Naive thymus-derived CD4-positive, alpha-beta T cell (primary cell): ENCODE measurements at regions not wholly inside any gene's neighbourhood (a gene's known extent, or its start where the extent isn't known, plus 50 kb on each side); places are given as distances from the start of the nearest gene placed in this dataset.

Experiments used
- ATAC-seq: fragments of 150-1000 bp; cut with Tn5 transposase; 2 replicates; pipeline ENCODE4 v1.10.0; 2021; ENCODE audit warnings: mild to moderate bottlenecking, moderate library complexity
- CTCF ChIA-PET: fragments of 350-600 bp; sonication (Branson Sonifier 250); formaldehyde crosslinking; loops from one replicate; lab custom pipeline; 2021; ENCODE audit warnings: antibody characterized with exemption; lab: Charles Lee
- POLR2A ChIA-PET: fragments of 350-600 bp; sonication (Branson Sonifier 250); formaldehyde crosslinking; loops from one replicate; lab custom pipeline; 2021; ENCODE audit warnings: antibody characterized with exemption, inconsistent platforms; lab: Charles Lee
- DNase-seq, 9 donors: peaks; one replicate each; pipeline versions ENCODE4 v3.0.0 to v3.0.0-alpha.2; 2020 to 2022; ENCODE audit warnings: mixed read lengths in 1 of 9
- H3K27ac ChIP-seq: one replicate; pipeline ENCODE4 v1.7.0; 2013; ENCODE audit warnings: mild to moderate bottlenecking, low read depth, low read length, moderate library complexity
- H3K27me3 ChIP-seq, 2 donors: one replicate each; pipeline ENCODE4 v1.7.0; 2013; ENCODE audit warnings: low read length in 2 of 2, mild to moderate bottlenecking in 2 of 2, moderate library complexity in 2 of 2; ENCODE audit not compliant: control insufficient read depth in 2 of 2, insufficient read depth in 2 of 2
- H3K36me3 ChIP-seq, 3 experiments: 1 replicate in 2 of 3; 2 replicates in 1 of 3; pipeline ENCODE4 v1.7.0; 2013; ENCODE audit warnings: low read length in 3 of 3, mild to moderate bottlenecking in 3 of 3, moderate library complexity in 1 of 3; ENCODE audit not compliant: insufficient read depth in 3 of 3, control insufficient read depth in 2 of 3
- H3K4me1 ChIP-seq, 2 donors: one replicate each; pipeline ENCODE4 v1.7.0; 2013; ENCODE audit warnings: low read length in 2 of 2, mild to moderate bottlenecking in 2 of 2, moderate library complexity in 1 of 2; ENCODE audit not compliant: control insufficient read depth in 2 of 2, insufficient read depth in 2 of 2
- H3K4me3 ChIP-seq: 2 replicates; pipeline ENCODE4 v1.7.0; 2013; ENCODE audit warnings: mild to moderate bottlenecking, low read length
- H3K9me3 ChIP-seq, 3 experiments: 1 replicate in 2 of 3; 2 replicates in 1 of 3; pipeline ENCODE4 v1.7.0; 2013; ENCODE audit warnings: low read length in 3 of 3; ENCODE audit not compliant: control insufficient read depth in 2 of 3
- H3K27ac Mint-ChIP-seq, 9 donors: one replicate each; pipeline ENCODE4 v1.8.0; 2020 to 2022; ENCODE audit warnings: mixed read lengths in 9 of 9, mild to moderate bottlenecking in 8 of 9, moderate library complexity in 5 of 9, inconsistent platforms in 2 of 9
- H3K27me3 Mint-ChIP-seq, 5 donors: one replicate each; pipeline ENCODE4 v1.8.0; 2021 to 2022; ENCODE audit warnings: mixed read lengths in 5 of 5, mild to moderate bottlenecking in 1 of 5
- H3K36me3 Mint-ChIP-seq, 5 donors: one replicate each; pipeline ENCODE4 v1.8.0; 2020 to 2022; ENCODE audit warnings: mixed read lengths in 5 of 5, mild to moderate bottlenecking in 3 of 5, inconsistent platforms in 1 of 5
- H3K4me1 Mint-ChIP-seq, 7 donors: one replicate each; pipeline ENCODE4 v1.8.0; 2020 to 2022; ENCODE audit warnings: mixed read lengths in 7 of 7, mild to moderate bottlenecking in 3 of 7, inconsistent platforms in 1 of 7
- H3K4me3 Mint-ChIP-seq, 10 donors: one replicate each; pipeline ENCODE4 v1.8.0; 2020 to 2022; ENCODE audit warnings: mild to moderate bottlenecking in 10 of 10, mixed read lengths in 10 of 10, moderate library complexity in 6 of 10, inconsistent platforms in 2 of 10
- H3K9me3 Mint-ChIP-seq, 11 donors: one replicate each; pipeline ENCODE4 v1.8.0; 2020 to 2022; ENCODE audit warnings: mixed read lengths in 11 of 11, mild to moderate bottlenecking in 4 of 11, inconsistent platforms in 1 of 11, moderate library complexity in 1 of 11
- intact Hi-C, 2 donors: fragments of 100-400 bp; cut with micrococcal nuclease; formaldehyde crosslinking; loops; one replicate each; pipeline ENCODE4 v1.15.1; 2023

DNA sequence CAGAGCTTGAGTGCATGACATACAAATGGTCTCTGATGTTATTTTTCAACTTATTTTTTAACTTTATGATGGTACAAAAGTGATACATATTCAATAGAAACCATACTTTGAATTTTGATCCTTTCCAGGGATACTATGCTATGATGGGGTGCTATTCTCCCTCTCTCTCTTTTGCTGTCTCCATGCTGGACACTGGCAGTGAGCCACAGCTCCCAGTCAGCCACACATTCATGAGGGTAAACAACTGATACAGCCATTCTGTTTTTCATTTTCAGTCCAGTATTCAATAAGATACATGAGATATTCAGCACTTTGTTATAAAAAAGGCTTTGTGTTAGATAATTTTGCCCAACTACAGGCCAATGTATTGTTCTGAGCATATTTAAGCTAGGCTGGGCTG, 859.3 kb upstream of the KLHL29 start:
- intact Hi-C loops, result no loop called here
- Mint-ChIP-seq H3K27me3 (no peaks in the 10 kb centered on the region), H3K36me3 (no peaks in the 10 kb centered on the region), H3K4me3 (no peak overlapping the region), H3K27ac (no peak overlapping the region), H3K4me1 (no peaks in the 10 kb centered on the region), H3K9me3 (peaks cover 0 to 25% (median 11%) of the 10 kb centered on the region in 11 donors)
- CTCF ChIA-PET, result no interaction called here
- no peak overlapping the region for H3K4me3 ChIP-seq
- H3K27me3 ChIP-seq, result no peaks in the 10 kb centered on the region
- H3K9me3 ChIP-seq, result no peaks in the 10 kb centered on the region
- DNase-seq (no peak), ATAC-seq (no peak)
- POLR2A ChIA-PET, result no interaction called here
- H3K27ac ChIP-seq, result no peak overlapping the region
- H3K36me3 ChIP-seq, result no peaks in the 10 kb centered on the region
- H3K4me1 ChIP-seq, result no peaks in the 10 kb centered on the region

DNA sequence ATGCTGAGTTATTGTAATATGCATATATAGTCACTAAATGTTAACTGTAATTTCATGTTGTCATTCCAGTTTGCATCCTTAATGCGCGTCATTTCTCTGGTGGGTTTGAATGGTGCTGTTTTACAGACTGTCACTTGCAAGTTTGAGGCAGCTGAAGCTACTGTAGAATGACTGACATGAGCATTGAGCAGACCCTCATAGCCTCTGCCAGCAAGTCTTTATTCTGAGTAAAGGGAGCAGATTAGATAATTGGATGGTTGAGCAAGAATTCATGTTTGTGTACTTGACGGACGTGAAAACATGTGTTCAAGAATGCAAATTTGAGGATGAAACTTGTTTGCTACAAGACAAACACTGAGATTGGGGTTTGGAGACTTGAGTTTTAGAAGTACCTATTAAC, 854.8 kb upstream of the KLHL29 start:
- Mint-ChIP-seq H3K27ac (no peak overlapping the region), H3K27me3 (no peaks in the 10 kb centered on the region), H3K4me1 (no peaks in the 10 kb centered on the region), H3K36me3 (no peaks in the 10 kb centered on the region), H3K4me3 (no peak overlapping the region), H3K9me3 (peaks cover 0 to 23% (median 10%) of the 10 kb centered on the region in 11 donors)
- no peaks in the 10 kb centered on the region for H3K36me3 ChIP-seq
- H3K9me3 ChIP-seq, result no peaks in the 10 kb centered on the region
- no peaks in the 10 kb centered on the region for H3K27me3 ChIP-seq
- intact Hi-C loops, result no loop called here
- H3K4me3 ChIP-seq, result no peak overlapping the region
- POLR2A ChIA-PET, result no interaction called here
- CTCF ChIA-PET, result no interaction called here
- no peak overlapping the region for H3K27ac ChIP-seq
- no peak for DNase-seq
- ATAC-seq, result no peak
- H3K4me1 ChIP-seq, result no peaks in the 10 kb centered on the region

DNA sequence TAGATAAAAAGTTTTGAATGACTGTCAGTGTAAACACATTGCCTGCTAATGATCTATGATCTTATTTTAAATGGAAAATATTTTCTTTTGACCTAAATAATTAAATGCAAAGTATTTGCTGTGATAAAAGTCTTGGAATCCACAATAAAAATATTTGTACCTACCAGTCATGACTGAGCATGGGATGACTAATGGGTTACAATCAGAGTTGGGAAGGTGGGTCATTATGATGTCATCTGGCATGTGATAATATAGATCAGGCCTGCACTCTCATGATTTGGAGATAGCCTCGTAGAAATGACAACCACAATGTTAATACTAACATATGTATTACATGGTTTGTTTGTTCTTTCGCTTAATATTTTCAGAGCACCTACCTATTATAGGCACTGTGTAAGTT, 848.8 kb upstream of the KLHL29 start:
- Mint-ChIP-seq H3K4me3 (no peak overlapping the region), H3K36me3 (no peaks in the 10 kb centered on the region), H3K9me3 (peaks cover 0 to 21% (median 5%) of the 10 kb centered on the region in 11 donors), H3K4me1 (no peaks in the 10 kb centered on the region), H3K27ac (no peak overlapping the region), H3K27me3 (peaks cover 0 to 5% (median 0%) of the 10 kb centered on the region in 5 donors)
- no peaks in the 10 kb centered on the region for H3K27me3 ChIP-seq
- CTCF ChIA-PET, result no interaction called here
- ATAC-seq (no peak), DNase-seq (no peak)
- H3K9me3 ChIP-seq, result no peaks in the 10 kb centered on the region
- H3K4me1 ChIP-seq, result no peaks in the 10 kb centered on the region
- POLR2A ChIA-PET, result no interaction called here
- intact Hi-C loops, result no loop called here
- H3K27ac ChIP-seq, result no peak overlapping the region
- H3K36me3 ChIP-seq, result no peaks in the 10 kb centered on the region
- no peak overlapping the region for H3K4me3 ChIP-seq

DNA sequence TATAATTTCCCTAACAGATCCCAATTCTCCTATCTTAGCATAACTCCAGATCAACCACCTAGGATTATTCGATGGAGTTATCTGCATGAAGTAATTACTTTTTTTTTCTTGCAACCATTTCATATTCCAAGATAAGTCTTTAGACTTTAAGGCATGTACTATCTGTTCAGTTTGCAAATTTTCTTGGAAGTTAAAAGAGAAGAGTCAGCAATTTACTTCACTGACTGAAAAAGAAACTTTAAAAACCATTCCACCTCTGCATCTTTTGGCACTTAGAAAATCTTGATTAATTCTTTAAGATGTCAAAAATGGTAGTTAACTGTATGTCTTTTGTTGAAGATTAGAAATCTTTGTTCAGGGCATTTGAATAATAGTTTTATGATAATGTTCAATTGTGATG, 830.5 kb upstream of the KLHL29 start:
- no peaks in the 10 kb centered on the region for H3K4me1 Mint-ChIP-seq
- H3K27ac Mint-ChIP-seq, result no peak overlapping the region
- Histone ChIP-seq H3K4me1 (no peaks in the 10 kb centered on the region), H3K27ac (no peak overlapping the region), H3K9me3 (no peaks in the 10 kb centered on the region), H3K27me3 (no peaks in the 10 kb centered on the region), H3K36me3 (no peaks in the 10 kb centered on the region), H3K4me3 (no peak overlapping the region)
- H3K27me3 Mint-ChIP-seq, result no peaks in the 10 kb centered on the region
- ChIA-PET CTCF (no interaction called here), POLR2A (no interaction called here)
- peaks cover 0 to 19% (median 6%) of the 10 kb centered on the region in 11 donors for H3K9me3 Mint-ChIP-seq
- H3K36me3 Mint-ChIP-seq, result no peaks in the 10 kb centered on the region
- DNase-seq (no peak), ATAC-seq (no peak)
- no peak overlapping the region for H3K4me3 Mint-ChIP-seq
- intact Hi-C loops, result no loop called here

DNA sequence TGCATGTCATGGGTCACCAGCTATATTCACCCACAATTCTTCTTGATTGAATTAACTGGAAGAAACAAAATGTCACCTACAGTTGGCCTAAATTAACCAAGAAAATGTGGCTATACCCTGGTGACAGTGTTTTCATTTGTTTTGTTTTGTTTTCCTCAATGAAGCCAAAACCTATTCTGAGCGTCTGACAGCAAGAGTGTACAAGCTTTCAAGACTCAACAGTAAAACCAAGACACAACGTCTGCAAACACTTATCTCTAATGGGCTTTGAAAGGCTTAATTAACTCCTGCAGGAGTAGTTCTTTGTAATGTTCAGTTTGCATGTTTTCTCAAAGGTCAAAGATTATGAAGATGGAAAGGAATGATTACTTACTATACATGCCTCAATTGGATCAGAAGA, 827.6 kb upstream of the KLHL29 start:
- no peak overlapping the region for H3K4me3 ChIP-seq
- no peaks in the 10 kb centered on the region for H3K27me3 Mint-ChIP-seq
- ATAC-seq, result no peak
- no peak overlapping the region for H3K4me3 Mint-ChIP-seq
- H3K36me3 Mint-ChIP-seq, result no peaks in the 10 kb centered on the region
- H3K27ac ChIP-seq, result no peak overlapping the region
- H3K4me1 Mint-ChIP-seq, result no peaks in the 10 kb centered on the region
- intact Hi-C loops, result no loop called here
- H3K9me3 ChIP-seq, result no peaks in the 10 kb centered on the region
- no peaks in the 10 kb centered on the region for H3K4me1 ChIP-seq
- H3K27ac Mint-ChIP-seq, result no peak overlapping the region
- H3K36me3 ChIP-seq, result no peaks in the 10 kb centered on the region
- ChIA-PET POLR2A (no interaction called here), CTCF (no interaction called here)
- peaks cover 0 to 19% (median 3%) of the 10 kb centered on the region in 11 donors for H3K9me3 Mint-ChIP-seq
- DNase-seq, result no peak
- H3K27me3 ChIP-seq, result no peaks in the 10 kb centered on the region

DNA sequence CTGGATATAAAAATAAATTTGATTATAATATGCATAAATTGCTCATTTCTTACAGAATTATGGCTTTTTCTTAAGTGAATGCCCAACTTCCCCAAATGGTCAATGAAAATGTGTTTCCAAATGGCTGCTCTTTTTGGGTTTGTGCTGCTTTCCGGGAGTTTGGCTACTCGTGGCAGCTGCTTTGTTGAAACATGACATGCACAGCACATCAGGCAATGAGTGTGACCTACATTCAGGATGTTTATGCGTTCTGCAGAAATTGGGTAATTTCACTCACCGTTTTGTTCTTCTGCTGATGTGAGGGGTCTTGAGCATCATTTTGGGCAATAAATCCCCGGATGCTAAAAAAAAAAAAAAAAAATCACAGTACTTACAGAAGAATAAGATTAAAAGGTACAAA, 825.0 kb upstream of the KLHL29 start:
- no peaks in the 10 kb centered on the region for H3K4me1 Mint-ChIP-seq
- H3K4me1 ChIP-seq, result no peaks in the 10 kb centered on the region
- H3K36me3 Mint-ChIP-seq, result no peaks in the 10 kb centered on the region
- intact Hi-C loops, result no loop called here
- H3K4me3 Mint-ChIP-seq, result no peak overlapping the region
- H3K27me3 ChIP-seq, result no peaks in the 10 kb centered on the region
- H3K9me3 Mint-ChIP-seq, result peaks cover 0 to 21% (median 3%) of the 10 kb centered on the region in 11 donors
- H3K27me3 Mint-ChIP-seq, result no peaks in the 10 kb centered on the region
- no peak for ATAC-seq
- ChIA-PET POLR2A (no interaction called here), CTCF (no interaction called here)
- no peak for DNase-seq
- H3K36me3 ChIP-seq, result no peaks in the 10 kb centered on the region
- no peak overlapping the region for H3K4me3 ChIP-seq
- H3K27ac ChIP-seq, result no peak overlapping the region
- no peaks in the 10 kb centered on the region for H3K9me3 ChIP-seq
- no peak overlapping the region for H3K27ac Mint-ChIP-seq

DNA sequence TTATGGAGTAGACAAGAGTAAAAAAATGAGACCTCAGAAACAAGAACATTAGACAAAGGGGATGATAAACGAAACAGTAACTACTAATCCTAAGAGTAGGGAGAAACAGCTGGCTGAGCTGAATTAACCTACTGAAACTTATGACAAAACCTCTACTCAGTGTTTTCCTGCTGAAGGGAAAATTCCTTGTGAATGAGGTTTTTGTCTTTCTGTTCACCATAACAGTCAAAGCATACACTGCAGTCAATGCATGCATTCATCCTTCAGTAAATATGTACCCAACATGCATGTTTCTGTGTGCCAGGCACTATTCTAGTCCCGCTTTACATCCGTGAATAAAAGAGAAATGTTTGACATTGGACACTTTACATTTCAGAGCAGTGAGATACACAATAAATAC, 805.6 kb upstream of the KLHL29 start:
- no peaks in the 10 kb centered on the region for H3K27me3 ChIP-seq
- no peaks in the 10 kb centered on the region for H3K4me1 ChIP-seq
- intact Hi-C loops, result no loop called here
- Mint-ChIP-seq H3K4me1 (no peaks in the 10 kb centered on the region), H3K27me3 (peaks cover 0 to 4% (median 0%) of the 10 kb centered on the region in 5 donors), H3K36me3 (peaks cover 0 to 15% (median 3%) of the 10 kb centered on the region in 5 donors), H3K27ac (no peak overlapping the region), H3K4me3 (no peak overlapping the region), H3K9me3 (peaks cover 13 to 39% (median 17%) of the 10 kb centered on the region in 11 donors)
- CTCF ChIA-PET, result no interaction called here
- POLR2A ChIA-PET, result no interaction called here
- H3K9me3 ChIP-seq, result peaks cover 0 to 12% (median 0%) of the 10 kb centered on the region in 3 experiments
- H3K4me3 ChIP-seq, result no peak overlapping the region
- no peaks in the 10 kb centered on the region for H3K36me3 ChIP-seq
- ATAC-seq, result no peak
- no peak overlapping the region for H3K27ac ChIP-seq
- no peak for DNase-seq
